ENCODE measurements at regions not wholly inside any gene's neighbourhood (a gene's known extent, or its start where the extent isn't known, plus 50 kb on each side); places are given as distances from the start of the nearest gene placed in this dataset.

DNA sequence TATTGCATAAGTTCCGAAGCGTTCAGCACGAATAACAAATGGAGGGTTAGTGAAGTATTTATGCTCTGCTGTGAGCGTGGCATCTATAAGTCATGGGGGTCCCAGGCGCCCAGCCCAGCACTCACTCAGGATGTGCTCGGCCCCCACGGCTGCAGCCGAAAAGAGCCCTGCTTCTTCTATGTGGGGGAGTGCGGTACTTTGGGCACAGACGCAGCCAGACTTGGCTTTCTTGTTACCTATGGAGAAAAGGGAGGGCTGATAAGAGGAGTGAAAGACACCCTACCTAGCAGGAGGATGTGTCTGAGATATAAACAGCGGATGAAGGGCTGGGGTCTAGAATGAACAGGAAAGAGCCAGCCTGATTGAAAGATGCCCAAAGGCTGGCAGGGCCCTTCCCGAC, 51.4 kb downstream of the MRPL36 start:
- TF ChIP-seq, protein P1, sequence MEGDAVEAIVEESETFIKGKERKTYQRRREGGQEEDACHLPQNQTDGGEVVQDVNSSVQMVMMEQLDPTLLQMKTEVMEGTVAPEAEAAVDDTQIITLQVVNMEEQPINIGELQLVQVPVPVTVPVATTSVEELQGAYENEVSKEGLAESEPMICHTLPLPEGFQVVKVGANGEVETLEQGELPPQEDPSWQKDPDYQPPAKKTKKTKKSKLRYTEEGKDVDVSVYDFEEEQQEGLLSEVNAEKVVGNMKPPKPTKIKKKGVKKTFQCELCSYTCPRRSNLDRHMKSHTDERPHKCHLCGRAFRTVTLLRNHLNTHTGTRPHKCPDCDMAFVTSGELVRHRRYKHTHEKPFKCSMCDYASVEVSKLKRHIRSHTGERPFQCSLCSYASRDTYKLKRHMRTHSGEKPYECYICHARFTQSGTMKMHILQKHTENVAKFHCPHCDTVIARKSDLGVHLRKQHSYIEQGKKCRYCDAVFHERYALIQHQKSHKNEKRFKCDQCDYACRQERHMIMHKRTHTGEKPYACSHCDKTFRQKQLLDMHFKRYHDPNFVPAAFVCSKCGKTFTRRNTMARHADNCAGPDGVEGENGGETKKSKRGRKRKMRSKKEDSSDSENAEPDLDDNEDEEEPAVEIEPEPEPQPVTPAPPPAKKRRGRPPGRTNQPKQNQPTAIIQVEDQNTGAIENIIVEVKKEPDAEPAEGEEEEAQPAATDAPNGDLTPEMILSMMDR (IDR thresholded peaks at IDR 0.05; ENCODE audit: insufficient read depth, low read depth, low read length, missing control alignments): no peak
- no peak for DNase-seq (ENCODE audit: low read depth)
- H3K4me3 ChIP-seq (ENCODE audit: low read length): no peak overlapping the region

DNA sequence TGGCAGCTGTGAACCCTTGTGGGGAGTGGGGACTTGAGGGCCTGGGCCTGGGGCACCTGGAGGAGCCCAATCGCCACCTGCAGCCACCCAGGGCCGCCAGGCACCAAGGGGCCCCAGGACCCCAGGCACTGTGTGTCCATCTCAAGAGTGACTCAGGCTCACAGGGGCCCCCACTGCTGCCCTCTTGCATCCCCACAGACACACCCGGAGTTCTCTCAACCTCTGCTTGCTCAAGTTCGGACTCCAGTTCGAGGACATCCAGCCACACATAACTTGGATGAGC, 51.9 kb downstream of the MRPL36 start:
- no peak for DNase-seq (ENCODE audit: low read depth)
- TF ChIP-seq, protein P1 (IDR thresholded peaks at IDR 0.05; ENCODE audit: insufficient read depth, low read depth, low read length, missing control alignments): no peak
- no peak overlapping the region for H3K4me3 ChIP-seq (ENCODE audit: low read length)

DNA sequence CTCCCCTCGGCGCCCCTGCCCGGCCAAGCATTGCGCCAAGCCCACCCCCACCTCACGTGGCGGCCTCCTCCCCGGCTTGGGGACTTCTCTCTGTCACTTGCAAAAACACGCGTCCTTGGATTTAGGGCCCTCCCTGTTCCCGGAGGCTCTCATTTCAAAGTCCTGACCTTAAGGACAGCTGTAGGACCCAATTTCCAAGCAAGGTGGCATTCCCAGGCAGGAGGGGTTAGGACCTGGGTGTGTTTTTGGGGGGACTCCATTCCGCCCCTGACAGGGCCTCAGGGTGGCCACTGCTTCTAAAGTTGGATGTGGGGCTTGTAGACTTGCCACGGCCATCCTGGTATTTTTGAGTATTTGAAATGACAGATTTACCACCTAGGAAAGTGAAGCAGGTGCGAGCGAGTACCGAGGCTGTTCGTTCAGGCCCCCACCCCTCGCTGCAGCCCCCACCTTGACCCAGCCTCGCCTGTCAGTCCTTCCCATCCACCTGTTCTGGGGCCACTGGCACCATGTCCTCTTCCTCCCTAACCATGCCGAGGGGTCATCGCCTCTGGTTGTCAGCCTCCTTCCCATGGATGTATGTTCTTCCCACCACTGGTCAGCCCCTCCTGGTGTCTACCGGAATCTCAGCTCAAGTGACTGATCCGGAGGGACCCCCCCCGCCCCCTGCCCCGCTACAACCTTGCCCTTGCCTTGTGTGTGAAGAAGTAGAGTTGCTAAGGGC, 52.4 kb downstream of the MRPL36 start:
- TF ChIP-seq, protein P1 (IDR thresholded peaks at IDR 0.05; ENCODE audit: insufficient read depth, low read depth, low read length, missing control alignments): no peak
- no peak for DNase-seq (ENCODE audit: low read depth)
- H3K4me3 ChIP-seq (ENCODE audit: low read length): no peak overlapping the region

DNA sequence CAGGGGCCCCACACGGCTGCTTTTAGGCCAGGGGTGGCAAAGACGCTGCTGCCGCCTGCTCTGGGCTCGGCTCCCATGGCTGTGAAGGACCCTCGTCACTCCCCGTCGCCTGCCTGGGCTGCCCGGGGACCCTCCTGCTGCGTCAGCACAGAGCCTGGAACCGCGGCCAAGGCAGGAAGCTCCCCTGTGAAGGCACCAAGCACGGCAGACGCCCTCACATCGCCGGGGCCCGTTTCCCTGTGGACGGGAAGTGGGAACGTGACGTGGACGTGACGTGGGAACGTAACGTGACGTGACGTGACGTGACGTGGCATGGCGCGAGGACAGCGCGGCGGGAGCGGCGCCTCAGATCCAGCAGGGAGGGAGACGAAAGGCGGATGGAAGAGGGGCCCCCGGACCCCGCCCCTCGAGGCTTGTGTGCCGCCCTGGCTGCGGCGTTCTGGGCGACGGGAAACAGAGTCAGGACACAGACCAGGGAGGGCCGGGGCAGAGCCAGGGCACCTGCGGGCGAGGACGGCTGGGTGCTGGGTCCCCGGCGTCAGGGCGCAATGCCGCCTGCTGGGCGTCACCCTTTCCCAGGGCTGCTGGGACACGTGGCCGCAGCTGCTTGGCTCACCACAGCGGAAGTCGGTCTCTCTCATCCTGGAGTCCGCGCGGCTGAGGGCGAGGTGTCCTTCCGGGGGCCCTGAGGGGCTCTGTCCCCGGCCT, 53.1 kb downstream of the MRPL36 start:
- TF ChIP-seq, protein P1 (IDR thresholded peaks at IDR 0.05; ENCODE audit: insufficient read depth, low read depth, low read length, missing control alignments): no peak
- DNase-seq (ENCODE audit: low read depth): no peak
- H3K4me3 ChIP-seq (ENCODE audit: low read length): no peak overlapping the region

DNA sequence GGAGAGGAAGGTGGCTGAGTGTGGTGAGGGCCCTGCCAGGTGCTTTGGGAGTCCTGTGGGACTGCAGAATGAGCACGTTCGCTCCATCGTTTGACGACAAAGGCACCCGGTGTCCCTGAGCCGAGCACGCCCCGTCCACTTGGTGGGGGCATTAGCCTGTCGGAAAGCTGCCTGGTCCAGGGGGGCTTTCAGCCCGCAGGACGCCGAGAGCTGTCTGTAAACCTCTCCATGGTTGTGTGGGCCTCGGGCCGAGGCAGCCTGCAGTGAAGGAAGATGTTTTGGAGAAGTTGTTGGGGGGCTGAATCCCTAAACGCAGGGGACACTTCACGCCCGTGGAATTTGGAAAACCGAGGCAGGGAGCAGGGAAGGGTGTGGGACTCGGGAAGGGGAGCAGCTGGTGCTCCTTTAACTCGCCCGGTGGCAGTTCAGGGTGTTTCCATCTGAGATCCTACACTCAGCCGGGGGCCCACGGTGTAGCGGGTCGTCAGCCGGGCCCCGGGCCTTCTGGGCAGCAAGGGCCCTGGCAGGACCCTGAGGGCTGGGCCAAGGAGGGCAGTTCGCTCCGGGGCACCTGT, 53.8 kb downstream of the MRPL36 start:
- TF ChIP-seq, protein P1 (IDR thresholded peaks at IDR 0.05; ENCODE audit: insufficient read depth, low read depth, low read length, missing control alignments): no peak
- DNase-seq (ENCODE audit: low read depth): no peak
- H3K4me3 ChIP-seq (ENCODE audit: low read length): no peak overlapping the region

DNA sequence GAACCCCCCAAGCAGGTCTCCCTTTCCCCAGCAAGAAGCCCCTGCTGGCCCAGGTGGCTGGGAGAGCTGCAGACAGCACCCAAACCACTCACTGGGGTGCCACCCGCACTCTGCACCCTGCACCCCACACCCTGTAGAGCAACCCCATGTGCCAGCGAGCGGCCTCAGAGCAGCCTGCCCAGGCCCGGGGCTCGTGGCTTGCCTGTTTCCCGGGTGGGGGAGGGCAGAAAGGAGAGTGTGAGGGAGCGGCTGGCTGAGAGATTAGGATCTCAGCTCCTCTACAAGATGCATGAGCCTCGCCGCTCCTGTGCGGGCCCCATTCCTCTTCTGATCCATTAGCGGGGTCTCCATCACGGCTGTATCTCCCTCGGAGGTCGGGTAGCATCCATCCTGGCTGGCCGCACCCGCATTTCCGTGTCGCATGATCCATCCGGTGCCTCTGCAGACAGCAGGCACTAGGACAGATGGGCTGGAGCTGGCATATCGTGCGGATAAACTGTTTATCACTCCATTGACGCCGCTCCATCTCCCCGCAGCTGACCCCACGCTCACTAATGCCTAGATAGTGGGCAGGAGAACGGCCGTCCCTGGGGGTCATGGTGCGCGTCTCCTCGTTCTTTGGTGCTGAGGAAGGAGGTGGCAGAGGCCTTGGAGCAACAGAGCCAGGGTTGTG, 54.4 kb downstream of the MRPL36 start:
- H3K4me3 ChIP-seq (ENCODE audit: low read length): no peak overlapping the region
- no peak for DNase-seq (ENCODE audit: low read depth)
- TF ChIP-seq, protein P1 (IDR thresholded peaks at IDR 0.05; ENCODE audit: insufficient read depth, low read depth, low read length, missing control alignments): no peak
